ENCODE measurements at regions not wholly inside any gene's neighbourhood (a gene's known extent, or its start where the extent isn't known, plus 50 kb on each side); places are given as distances from the start of the nearest gene placed in this dataset.

DNA sequence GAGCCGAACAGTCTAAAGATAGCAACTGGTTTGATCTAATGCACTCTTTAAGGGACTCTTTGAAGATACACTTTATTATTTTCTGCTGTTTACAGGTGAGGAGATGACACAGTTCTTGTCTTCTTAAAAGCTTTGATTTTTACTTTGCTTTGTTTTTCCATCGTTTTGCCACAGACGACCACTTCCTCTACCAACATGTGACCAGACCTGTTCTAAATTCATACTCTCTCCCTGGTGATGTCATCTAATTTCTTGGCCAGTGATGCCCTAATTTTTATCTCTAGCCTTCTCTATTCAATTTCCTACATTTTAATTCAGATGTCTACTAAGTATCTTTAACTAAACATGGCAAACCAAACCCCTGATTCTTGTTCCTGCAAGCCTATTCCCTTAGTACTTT is 583.4 kb upstream of the ITGA1 start:
- no peaks in the 10 kb centered on the region for H3K36me3 ChIP-seq (ENCODE audit: control insufficient read depth, insufficient read depth, low read length)
- DNase-seq = no peak
- WGBS (ENCODE audit: insufficient coverage, low lambda C conversion rate) = 60% methylated on average over 1 of the region's 3 CpGs
- H3K4me1 ChIP-seq (ENCODE audit: control insufficient read depth, insufficient read depth, low read length) = no peaks in the 10 kb centered on the region
- no peak overlapping the region for H3K27ac ChIP-seq (ENCODE audit: low read length)
- H3K9me3 ChIP-seq (ENCODE audit: control insufficient read depth, low read depth, low read length) = no peaks in the 10 kb centered on the region
- no peaks in the 10 kb centered on the region for H3K27me3 ChIP-seq (ENCODE audit: control insufficient read depth, insufficient read depth, low read length)
- H3K4me3 ChIP-seq (ENCODE audit: low read length) = no peak overlapping the region
